ENCODE measurements at regions not wholly inside any gene's neighbourhood (a gene's known extent, or its start where the extent isn't known, plus 50 kb on each side); places are given as distances from the start of the nearest gene placed in this dataset.
"Not testable (repeated sequence)": the region's sequence is repeated elsewhere in the genome, so short reads cannot be mapped to it uniquely, and the experiment has no call there.

GRCh38 chr7:65144119-65144518, 137.6 kb upstream of the ERV3-1 start:
- not testable (repeated sequence) for TF ChIP-seq CTCF (IDR thresholded peaks at IDR 0.05); EP300 (IDR thresholded peaks at IDR 0.05; ENCODE audit: low read depth)

All from transverse colon (tissue), 3 donors.